ENCODE measurements at regions not wholly inside any gene's neighbourhood (a gene's known extent, or its start where the extent isn't known, plus 50 kb on each side); places are given as distances from the start of the nearest gene placed in this dataset.

- no peak for FAIRE-seq
- Histone ChIP-seq H4K91ac (replicated peaks; ENCODE audit: insufficient read length, low read length) (no peak overlapping the region), H2BK15ac (ENCODE audit: low read length) (peak overlapping the region; percentile 37; the same call in 1 of the 2 replicates), H3K79me2 (ENCODE audit: control insufficient read depth in 1 of 2, insufficient read depth in 2 of 2, low read length in 2 of 2) (no peaks in the 10 kb centered on the region), H4K5ac (ENCODE audit: insufficient read length, low read depth, low read length) (no peak overlapping the region), H3K4me2 (ENCODE audit: insufficient read depth in 1 of 2, low read depth in 2 of 2, low read length in 2 of 2) (no peak overlapping the region), H2AFZ (ENCODE audit: low read length) (no peak overlapping the region), H3K79me1 (ENCODE audit: low read depth, low read length) (no peaks in the 10 kb centered on the region), H2BK20ac (ENCODE audit: low read length) (peak overlapping the region; percentile 37; the same call in 1 of the 2 replicates), H3K27ac (ENCODE audit: low read depth, low read length) (no peak overlapping the region), H3K23ac (ENCODE audit: insufficient read length) (no peak overlapping the region), H3K27me3 (replicated peaks in 1 of 4; ENCODE audit: control insufficient read depth in 3 of 4, extremely low read depth in 1 of 4, insufficient read depth in 3 of 4, low read length in 3 of 4) (no peaks in the 10 kb centered on the region), H3K9me3 (ENCODE audit: insufficient read depth in 2 of 2, low read depth in 1 of 2, low read length in 1 of 2) (no peaks in the 10 kb centered on the region), H3K4me1 (replicated peaks in 1 of 4; ENCODE audit: control insufficient read depth in 3 of 4, insufficient read depth in 4 of 4, low read length in 3 of 4) (peaks cover 0 to 24% (median 11%) of the 10 kb centered on the region in 4 experiments; a peak in 6 of 7 replicates), H2BK5ac (ENCODE audit: low read depth, low read length) (0 out of 2 replicates have a peak overlapping the region, but pooled peaks have one; percentile 0), H3K4me3 (ENCODE audit: extremely low read depth in 1 of 4, insufficient read depth in 2 of 4, low read depth in 3 of 4, low read length in 4 of 4) (no peak overlapping the region), H4K20me1 (replicated peaks in 1 of 2; ENCODE audit: control insufficient read depth in 1 of 2, insufficient read depth in 2 of 2, low read length in 2 of 2) (no peaks in the 10 kb centered on the region), H3K23me2 (ENCODE audit: low read depth, low read length) (no peaks in the 10 kb centered on the region), H3K9ac (replicated peaks in 1 of 4; ENCODE audit: extremely low read depth in 1 of 4, low read depth in 3 of 4, low read length in 3 of 4) (no peak overlapping the region), H4K8ac (ENCODE audit: extremely low read depth, insufficient read depth, low read length) (no peak overlapping the region), H3K36me3 (ENCODE audit: control insufficient read depth in 2 of 4, insufficient read depth in 4 of 4, low read length in 3 of 4) (no peaks in the 10 kb centered on the region), H2BK120ac (replicated peaks; ENCODE audit: low read depth, low read length) (no peak overlapping the region), H3K56ac (replicated peaks; ENCODE audit: insufficient read length, low read depth, low read length) (no peak overlapping the region), H3K4ac (replicated peaks; ENCODE audit: insufficient read length, low read depth, low read length) (no peak overlapping the region), H3K14ac (ENCODE audit: insufficient read length) (no peak overlapping the region), H2BK12ac (ENCODE audit: low read depth, low read length) (no peak overlapping the region), H2AK5ac (ENCODE audit: low read depth, low read length) (no peak overlapping the region), H3K18ac (ENCODE audit: extremely low read depth, low read length) (no peak overlapping the region)
- DNase-seq (ENCODE audit: low read depth in 1 of 2, low spot score in 2 of 2) = no peak
- POLR2A ChIA-PET (ENCODE audit: partially characterized antibody) = no interaction called here
- TF ChIP-seq CHD1 (IDR thresholded peaks at IDR 0.05; ENCODE audit: low read depth, low read length) (no peak), ASH2L (IDR thresholded peaks at IDR 0.05; ENCODE audit: low read length) (no peak), RBBP5 (IDR thresholded peaks at IDR 0.05; ENCODE audit: borderline replicate concordance, low read depth, low read length) (no peak), TBP (IDR thresholded peaks at IDR 0.05; ENCODE audit: low read depth, low read length) (no peak), SP1 (IDR thresholded peaks at IDR 0.05; ENCODE audit: low read depth, low read length) (no peak), EP300 (IDR thresholded peaks at IDR 0.05; ENCODE audit: borderline replicate concordance in 1 of 2, low read depth in 2 of 2, low read length in 2 of 2) (no peak), CTBP2 (IDR thresholded peaks at IDR 0.05; ENCODE audit: borderline replicate concordance, insufficient read depth, insufficient read length, low read length) (no peak)
- CTCF ChIA-PET (ENCODE audit: partially characterized antibody) = interaction anchor here (1.0 to 1.4 kb wide), 3 partner anchors 11 to 242 kb away, joined by 3 read pairs; no protein-coding TSS in a partner anchor
- 89% methylated on average over 2 of the region's 2 CpGs; no CpG with 5 or more reads in 1 of the 2 experiments for WGBS, 2 experiments (ENCODE audit: extremely low coverage in 1 of 2, insufficient coverage in 1 of 2, insufficient read length in 1 of 2, insufficient replicate concordance in 2 of 2, low coverage in 1 of 2, low lambda C conversion rate in 2 of 2, missing lambda C conversion rate in 1 of 2)
These were observed 282.0 kb downstream of the MYCN start for GRCh38 chr2:16222326-16222725.

Data from H1 (cell line).